ENCODE measurements at regions not wholly inside any gene's neighbourhood (a gene's known extent, or its start where the extent isn't known, plus 50 kb on each side); places are given as distances from the start of the nearest gene placed in this dataset.

DNA sequence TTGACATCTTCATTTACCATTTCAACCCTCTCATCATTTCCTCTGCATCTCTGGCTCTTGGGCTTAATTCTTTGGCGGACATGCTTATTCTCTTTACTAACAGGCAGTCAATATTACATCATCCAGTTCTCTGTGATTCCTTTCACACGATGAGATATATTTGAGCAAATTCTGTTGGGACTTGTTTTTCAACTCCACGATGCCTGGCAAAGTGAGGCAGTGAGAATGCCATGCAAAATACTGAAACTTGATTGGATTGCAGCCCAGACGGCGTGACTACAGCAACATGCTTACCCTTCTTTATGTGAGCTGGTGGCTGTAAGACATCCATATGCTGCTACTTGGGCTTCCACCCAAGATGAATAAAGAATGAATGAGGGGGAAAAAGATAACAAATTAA, 101.7 kb upstream of the SPACA1 start:
- no peak overlapping the region for H3K4me3 ChIP-seq (ENCODE audit: low read length in 2 of 2)
- H3K4me2 ChIP-seq (ENCODE audit: insufficient read depth, low read length, poor library complexity, severe bottlenecking), result no peak overlapping the region
- H3K27me3 ChIP-seq (ENCODE audit: control insufficient read depth in 3 of 3, insufficient read depth in 3 of 3, low read depth in 1 of 3, low read length in 3 of 3), result no peaks in the 10 kb centered on the region
- H3K36me3 ChIP-seq (replicated peaks in 1 of 2; ENCODE audit: control insufficient read depth in 2 of 2, insufficient read depth in 2 of 2, low read length in 2 of 2), result no peaks in the 10 kb centered on the region
- H3K23ac ChIP-seq (ENCODE audit: low read depth, low read length, poor library complexity), result no peak overlapping the region
- H3K18ac ChIP-seq (ENCODE audit: low read length), result no peak overlapping the region
- H2AFZ ChIP-seq (ENCODE audit: low read length), result no peak overlapping the region
- H2BK15ac ChIP-seq (ENCODE audit: low read length), result no peak overlapping the region
- H2BK5ac ChIP-seq (ENCODE audit: low read length), result no peak overlapping the region
- WGBS, 2 donors (ENCODE audit: extremely low coverage in 2 of 2, insufficient read length in 2 of 2, insufficient replicate concordance in 1 of 2), result no CpG with 5 or more reads among the region's 5 CpGs
- H4K91ac ChIP-seq (ENCODE audit: low read depth, low read length, poor library complexity), result no peak overlapping the region
- H3K9me3 ChIP-seq (replicated peaks in 1 of 2; ENCODE audit: control insufficient read depth in 2 of 2, insufficient read depth in 1 of 2, low read depth in 1 of 2, low read length in 2 of 2), result no peaks in the 10 kb centered on the region
- H3K4ac ChIP-seq (ENCODE audit: low read length), result no peak overlapping the region
- H2BK12ac ChIP-seq (ENCODE audit: low read length), result no peak overlapping the region
- no peaks in the 10 kb centered on the region for H3K79me1 ChIP-seq (ENCODE audit: low read depth, low read length)
- no peak for DNase-seq (ENCODE audit: low spot score)
- no peak overlapping the region for H2BK120ac ChIP-seq (ENCODE audit: low read depth, low read length)
- peaks cover 0 to 2% of the 10 kb centered on the region in 2 donors for H3K4me1 ChIP-seq (ENCODE audit: control insufficient read depth in 2 of 2, insufficient read depth in 1 of 2, low read depth in 1 of 2, low read length in 2 of 2)
- no peak overlapping the region for H3K27ac ChIP-seq (replicated peaks; ENCODE audit: low read length)
- no peak overlapping the region for H3K9ac ChIP-seq (ENCODE audit: low read depth, low read length, poor library complexity)
- no peak overlapping the region for H2AK5ac ChIP-seq (ENCODE audit: low read depth, low read length)
- no peak overlapping the region for H4K8ac ChIP-seq (ENCODE audit: low read depth, low read length)
- no peak overlapping the region for H3K14ac ChIP-seq (ENCODE audit: low read length)

DNA sequence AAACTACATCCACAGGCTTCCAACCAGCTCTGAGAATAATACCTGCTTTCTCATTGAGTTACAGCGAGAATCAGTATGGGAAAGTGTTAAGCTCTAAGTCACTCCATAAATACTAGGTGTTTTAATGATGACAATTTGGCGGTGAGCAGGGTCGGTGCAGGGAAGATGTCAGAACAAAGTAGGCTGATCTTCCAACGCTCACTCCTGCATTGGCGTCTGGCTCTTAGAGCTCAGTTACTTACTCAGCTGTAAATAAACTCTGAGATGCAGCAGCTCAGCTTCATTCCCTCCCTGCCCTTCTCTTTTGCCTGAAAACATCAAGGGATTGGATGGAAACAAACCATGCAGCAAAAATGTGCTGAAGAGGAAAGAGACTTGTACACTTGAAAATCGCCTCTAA, 102.5 kb upstream of the SPACA1 start:
- H3K27ac ChIP-seq (replicated peaks; ENCODE audit: low read length), result no peak overlapping the region

DNA sequence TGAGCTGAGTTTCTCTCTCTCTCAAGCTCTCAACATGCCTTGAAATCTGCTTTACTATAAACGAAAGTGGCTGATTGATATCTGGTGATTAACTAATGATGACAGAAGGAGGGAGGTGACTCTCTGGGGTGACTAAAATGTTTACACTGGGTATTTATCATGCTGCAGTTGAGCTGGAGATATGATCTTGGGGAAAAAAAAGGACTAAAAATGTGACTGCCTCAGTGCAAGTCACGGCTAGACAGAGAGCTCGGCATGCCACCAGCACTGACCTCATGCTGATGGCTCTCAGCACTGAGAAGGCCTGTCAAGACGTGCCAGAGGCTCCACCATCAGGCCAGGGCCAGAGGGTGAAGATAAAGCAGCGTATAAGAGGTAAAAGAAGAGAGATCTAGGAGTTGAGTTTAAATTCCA, 103.1 kb upstream of the SPACA1 start:
- H2BK15ac ChIP-seq (ENCODE audit: low read length), result no peak overlapping the region
- H2AFZ ChIP-seq (ENCODE audit: low read length), result peak overlapping the region; percentile 61
- H3K4ac ChIP-seq (ENCODE audit: low read length), result no peak overlapping the region
- H3K9ac ChIP-seq (ENCODE audit: low read depth, low read length, poor library complexity), result no peak overlapping the region
- no CpG with 5 or more reads among the region's 5 CpGs for WGBS, 2 donors (ENCODE audit: extremely low coverage in 2 of 2, insufficient read length in 2 of 2, insufficient replicate concordance in 1 of 2)
- H4K91ac ChIP-seq (ENCODE audit: low read depth, low read length, poor library complexity), result no peak overlapping the region
- H3K9me3 ChIP-seq (replicated peaks in 1 of 2; ENCODE audit: control insufficient read depth in 2 of 2, insufficient read depth in 1 of 2, low read depth in 1 of 2, low read length in 2 of 2), result no peaks in the 10 kb centered on the region
- no peak overlapping the region for H4K8ac ChIP-seq (ENCODE audit: low read depth, low read length)
- H3K23ac ChIP-seq (ENCODE audit: low read depth, low read length, poor library complexity), result no peak overlapping the region
- no peak overlapping the region for H2BK120ac ChIP-seq (ENCODE audit: low read depth, low read length)
- no peak overlapping the region for H3K14ac ChIP-seq (ENCODE audit: low read length)
- DNase-seq (ENCODE audit: low spot score), result no peak
- H3K27ac ChIP-seq (replicated peaks; ENCODE audit: low read length), result no peak overlapping the region
- peaks cover 0 to 5% of the 10 kb centered on the region in 2 donors for H3K4me1 ChIP-seq (ENCODE audit: control insufficient read depth in 2 of 2, insufficient read depth in 1 of 2, low read depth in 1 of 2, low read length in 2 of 2)
- H3K79me1 ChIP-seq (ENCODE audit: low read depth, low read length), result no peaks in the 10 kb centered on the region
- no peak overlapping the region for H2AK5ac ChIP-seq (ENCODE audit: low read depth, low read length)
- no peak overlapping the region for H3K4me2 ChIP-seq (ENCODE audit: insufficient read depth, low read length, poor library complexity, severe bottlenecking)
- H3K18ac ChIP-seq (ENCODE audit: low read length), result no peak overlapping the region
- H3K27me3 ChIP-seq (ENCODE audit: control insufficient read depth in 3 of 3, insufficient read depth in 3 of 3, low read depth in 1 of 3, low read length in 3 of 3), result no peaks in the 10 kb centered on the region
- H2BK12ac ChIP-seq (ENCODE audit: low read length), result no peak overlapping the region
- no peaks in the 10 kb centered on the region for H3K36me3 ChIP-seq (replicated peaks in 1 of 2; ENCODE audit: control insufficient read depth in 2 of 2, insufficient read depth in 2 of 2, low read length in 2 of 2)
- no peak overlapping the region for H3K4me3 ChIP-seq (ENCODE audit: low read length in 2 of 2)
- H2BK5ac ChIP-seq (ENCODE audit: low read length), result no peak overlapping the region

More for the DNA sequence above, 102.5 kb upstream of the SPACA1 start:
- Histone ChIP-seq H2BK120ac (ENCODE audit: low read depth, low read length) (no peak overlapping the region), H3K4me1 (ENCODE audit: control insufficient read depth in 2 of 2, insufficient read depth in 1 of 2, low read depth in 1 of 2, low read length in 2 of 2) (peaks cover 0 to 2% of the 10 kb centered on the region in 2 donors), H3K79me1 (ENCODE audit: low read depth, low read length) (no peaks in the 10 kb centered on the region), H3K9me3 (replicated peaks in 1 of 2; ENCODE audit: control insufficient read depth in 2 of 2, insufficient read depth in 1 of 2, low read depth in 1 of 2, low read length in 2 of 2) (no peaks in the 10 kb centered on the region), H3K4me3 (ENCODE audit: low read length in 2 of 2) (no peak overlapping the region), H3K36me3 (replicated peaks in 1 of 2; ENCODE audit: control insufficient read depth in 2 of 2, insufficient read depth in 2 of 2, low read length in 2 of 2) (no peaks in the 10 kb centered on the region), H4K91ac (ENCODE audit: low read depth, low read length, poor library complexity) (no peak overlapping the region), H2BK5ac (ENCODE audit: low read length) (no peak overlapping the region), H3K27me3 (ENCODE audit: control insufficient read depth in 3 of 3, insufficient read depth in 3 of 3, low read depth in 1 of 3, low read length in 3 of 3) (no peaks in the 10 kb centered on the region), H2BK12ac (ENCODE audit: low read length) (no peak overlapping the region), H3K14ac (ENCODE audit: low read length) (no peak overlapping the region), H2BK15ac (ENCODE audit: low read length) (no peak overlapping the region), H3K23ac (ENCODE audit: low read depth, low read length, poor library complexity) (no peak overlapping the region), H2AK5ac (ENCODE audit: low read depth, low read length) (no peak overlapping the region), H3K9ac (ENCODE audit: low read depth, low read length, poor library complexity) (no peak overlapping the region), H3K18ac (ENCODE audit: low read length) (no peak overlapping the region), H2AFZ (ENCODE audit: low read length) (peak overlapping the region; percentile 61), H4K8ac (ENCODE audit: low read depth, low read length) (no peak overlapping the region), H3K4me2 (ENCODE audit: insufficient read depth, low read length, poor library complexity, severe bottlenecking) (no peak overlapping the region), H3K4ac (ENCODE audit: low read length) (no peak overlapping the region)
- no CpG with 5 or more reads among the region's 6 CpGs for WGBS, 2 donors (ENCODE audit: extremely low coverage in 2 of 2, insufficient read length in 2 of 2, insufficient replicate concordance in 1 of 2)
- DNase-seq (ENCODE audit: low spot score), result no peak

DNA sequence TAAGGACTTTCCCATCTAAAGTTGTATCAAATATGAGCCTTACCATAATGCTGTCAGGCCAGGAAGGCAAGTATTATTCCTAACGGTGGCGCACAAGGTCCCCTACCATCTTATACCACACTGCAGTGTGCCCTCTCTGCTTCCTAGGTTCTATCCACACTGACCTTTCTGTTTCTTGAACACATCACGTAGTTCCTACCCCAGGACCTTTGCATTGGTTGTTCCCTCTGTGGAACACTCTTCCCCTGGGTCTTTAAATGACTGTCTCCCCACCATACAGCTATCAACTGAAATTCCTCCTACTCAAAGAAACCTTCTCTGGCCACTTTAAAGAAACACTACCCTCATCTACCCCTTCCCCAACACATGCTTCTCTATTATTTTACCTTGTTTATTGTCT, 104.5 kb upstream of the SPACA1 start:
- H2BK5ac ChIP-seq (ENCODE audit: low read length), result no peak overlapping the region
- H3K4me3 ChIP-seq (ENCODE audit: low read length in 2 of 2), result no peak overlapping the region
- WGBS, 2 donors (ENCODE audit: extremely low coverage in 2 of 2, insufficient read length in 2 of 2, insufficient replicate concordance in 1 of 2), result no CpG with 5 or more reads among the region's 3 CpGs
- H2AK5ac ChIP-seq (ENCODE audit: low read depth, low read length), result no peak overlapping the region
- no peak overlapping the region for H4K91ac ChIP-seq (ENCODE audit: low read depth, low read length, poor library complexity)
- no peak overlapping the region for H3K4ac ChIP-seq (ENCODE audit: low read length)
- no peak overlapping the region for H2BK15ac ChIP-seq (ENCODE audit: low read length)
- H3K9ac ChIP-seq (ENCODE audit: low read depth, low read length, poor library complexity), result no peak overlapping the region
- H3K79me1 ChIP-seq (ENCODE audit: low read depth, low read length), result no peaks in the 10 kb centered on the region
- H3K18ac ChIP-seq (ENCODE audit: low read length), result no peak overlapping the region
- H2BK120ac ChIP-seq (ENCODE audit: low read depth, low read length), result no peak overlapping the region
- H3K23ac ChIP-seq (ENCODE audit: low read depth, low read length, poor library complexity), result no peak overlapping the region
- no peak overlapping the region for H4K8ac ChIP-seq (ENCODE audit: low read depth, low read length)
- no peak for DNase-seq (ENCODE audit: low spot score)
- H2AFZ ChIP-seq (ENCODE audit: low read length), result no peak overlapping the region
- no peak overlapping the region for H3K4me2 ChIP-seq (ENCODE audit: insufficient read depth, low read length, poor library complexity, severe bottlenecking)
- H3K27me3 ChIP-seq (ENCODE audit: control insufficient read depth in 3 of 3, insufficient read depth in 3 of 3, low read depth in 1 of 3, low read length in 3 of 3), result no peaks in the 10 kb centered on the region
- no peak overlapping the region for H3K27ac ChIP-seq (replicated peaks; ENCODE audit: low read length)
- H3K36me3 ChIP-seq (replicated peaks in 1 of 2; ENCODE audit: control insufficient read depth in 2 of 2, insufficient read depth in 2 of 2, low read length in 2 of 2), result no peaks in the 10 kb centered on the region
- no peak overlapping the region for H2BK12ac ChIP-seq (ENCODE audit: low read length)
- peaks cover 0 to 5% of the 10 kb centered on the region in 2 donors for H3K4me1 ChIP-seq (ENCODE audit: control insufficient read depth in 2 of 2, insufficient read depth in 1 of 2, low read depth in 1 of 2, low read length in 2 of 2)
- no peak overlapping the region for H3K14ac ChIP-seq (ENCODE audit: low read length)
- H3K9me3 ChIP-seq (replicated peaks in 1 of 2; ENCODE audit: control insufficient read depth in 2 of 2, insufficient read depth in 1 of 2, low read depth in 1 of 2, low read length in 2 of 2), result no peaks in the 10 kb centered on the region

Data from neuronal stem cell (in vitro differentiated cells).